NCI-H69 (cell line): ENCODE measurements at regions not wholly inside any gene's neighbourhood (a gene's known extent, or its start where the extent isn't known, plus 50 kb on each side); places are given as distances from the start of the nearest gene placed in this dataset.
"Not testable (repeated sequence)": the region's sequence is repeated elsewhere in the genome, so short reads cannot be mapped to it uniquely, and the experiment has no call there.

Source experiments
- DNase-seq: peaks from one replicate; lab custom pipeline; 2025; lab: John Stamatoyannopoulos, UW

- not testable (repeated sequence) for DNase-seq
Observed at GRCh38 chr2:82326180-82326767, 2021.7 kb upstream of the LRRTM1 start.

- DNase-seq: no peak
Observed at GRCh38 chr2:82320296-82320695, 2015.7 kb upstream of the LRRTM1 start.

- no peak for DNase-seq
Observed at GRCh38 chr2:82317012-82317411, 2012.5 kb upstream of the LRRTM1 start.

- DNase-seq: no peak
Observed at GRCh38 chr2:82316586-82316985, 2012.0 kb upstream of the LRRTM1 start.

GRCh38 chr2:82314836-82315472 lies 2010.4 kb upstream of the LRRTM1 start:
- DNase-seq: no peak

GRCh38 chr2:82307511-82307910 lies 2003.0 kb upstream of the LRRTM1 start:
- no peak for DNase-seq

- DNase-seq: no peak
Observed at GRCh38 chr2:82301506-82301905, 1997.0 kb upstream of the LRRTM1 start.

- no peak for DNase-seq
Observed at GRCh38 chr2:82289446-82289845, 1984.9 kb upstream of the LRRTM1 start.

GRCh38 chr2:82283075-82283474 lies 1978.5 kb upstream of the LRRTM1 start:
- no peak for DNase-seq

GRCh38 chr2:82282111-82282882 lies 1977.7 kb upstream of the LRRTM1 start:
- DNase-seq: no peak

GRCh38 chr2:82279367-82279766 lies 1974.8 kb upstream of the LRRTM1 start:
- DNase-seq: no peak

- DNase-seq: no peak
Observed at GRCh38 chr2:82278416-82278815, 1973.9 kb upstream of the LRRTM1 start.

GRCh38 chr2:82275599-82275998 lies 1971.0 kb upstream of the LRRTM1 start:
- DNase-seq: no peak

- no peak for DNase-seq
Observed at GRCh38 chr2:82268446-82268845, 1963.9 kb upstream of the LRRTM1 start.

- DNase-seq: no peak
Observed at GRCh38 chr2:82260521-82260920, 1956.0 kb upstream of the LRRTM1 start.

- DNase-seq: no peak
Observed at GRCh38 chr2:82259551-82259950, 1955.0 kb upstream of the LRRTM1 start.

- no peak for DNase-seq
Observed at GRCh38 chr2:82257796-82258555, 1953.4 kb upstream of the LRRTM1 start.

GRCh38 chr2:82256983-82257632 lies 1952.6 kb upstream of the LRRTM1 start:
- no peak for DNase-seq

- no peak for DNase-seq
Observed at GRCh38 chr2:82256288-82256687, 1951.7 kb upstream of the LRRTM1 start.

GRCh38 chr2:82254728-82255127 lies 1950.2 kb upstream of the LRRTM1 start:
- DNase-seq: no peak

GRCh38 chr2:82246220-82246775 lies 1941.7 kb upstream of the LRRTM1 start:
- no peak for DNase-seq

GRCh38 chr2:82239176-82239575 lies 1934.6 kb upstream of the LRRTM1 start:
- DNase-seq: no peak
